Left lung (tissue), 4 donors: ENCODE measurements at regions not wholly inside any gene's neighbourhood (a gene's known extent, or its start where the extent isn't known, plus 50 kb on each side); places are given as distances from the start of the nearest gene placed in this dataset.

ENCODE experiments used
- ATAC-seq: fragments of 200-7000 bp; cut with Tn5 transposase; one replicate; pipeline ENCODE4 v1.9.1; 2020; ENCODE audit warnings: moderate library complexity
- DNase-seq, 4 donors: peaks; one replicate each; pipeline ENCODE4 v3.0.0-alpha.2; 2013 to 2020
- H3K27ac ChIP-seq, 2 donors: fragments of 200-600 bp; sonication (generic) in 1 of 2; one replicate each; pipeline versions ENCODE4 v1.5.0 to v1.8.0; 2020 to 2021
- H3K27me3 ChIP-seq, 2 donors: fragments of 200-600 bp; sonication (generic) in 1 of 2; one replicate each; pipeline versions ENCODE4 v1.5.0 to v1.8.0; 2020 to 2021
- H3K36me3 ChIP-seq, 2 donors: fragments of 200-600 bp; sonication (generic) in 1 of 2; one replicate each; pipeline versions ENCODE4 v1.5.0 to v1.8.0; 2020 to 2021
- H3K4me1 ChIP-seq, 2 donors: fragments of 200-600 bp; one replicate each; pipeline ENCODE4 v1.8.0; 2021
- H3K4me3 ChIP-seq, 2 donors: fragments of 200-600 bp; sonication (generic) in 1 of 2; one replicate each; pipeline versions ENCODE4 v1.5.0 to v1.8.0; 2020 to 2021; ENCODE audit warnings: mild to moderate bottlenecking in 1 of 2
- H3K9me3 ChIP-seq, 2 donors: fragments of 200-600 bp; sonication (generic) in 1 of 2; one replicate each; pipeline versions ENCODE4 v1.5.0 to v1.8.0; 2020 to 2021
- CTCF ChIP-seq, 2 donors: fragments of 200-600 bp; sonication (generic) in 1 of 2; IDR thresholded peaks; one replicate each; pipeline versions ENCODE4 v1.5.0 to v1.8.0; 2021; ENCODE audit warnings: antibody characterized with exemption in 2 of 2
- intact Hi-C, 2 donors: fragments of 100-400 bp; cut with DNase I; formaldehyde crosslinking; loops; one replicate each; pipeline versions ENCODE4 v1.11.2 to v1.14.2; 2022
- donor health status: DM: no; HTN: yes; CAD: no.
- donor health status: DM: no; HTN: no; CAD: no.

- DNase-seq (no peak), ATAC-seq (no peak)
- Histone ChIP-seq H3K9me3 (no peaks in the 10 kb centered on the region), H3K4me3 (no peak overlapping the region), H3K36me3 (no peaks in the 10 kb centered on the region), H3K4me1 (no peaks in the 10 kb centered on the region), H3K27ac (no peak overlapping the region), H3K27me3 (peaks cover 0 to 18% of the 10 kb centered on the region in 2 donors)
- no peak for TF ChIP-seq CTCF (IDR thresholded peaks at IDR 0.05)
- intact Hi-C loops = no loop called here
Measured at GRCh38 chr11:133678191-133678590, 145.9 kb upstream of the OPCML start.

GRCh38 chr11:133677387-133677786 lies 145.1 kb upstream of the OPCML start:
- Histone ChIP-seq H3K36me3 (no peaks in the 10 kb centered on the region), H3K27me3 (peaks cover 0 to 14% of the 10 kb centered on the region in 2 donors), H3K27ac (no peak overlapping the region), H3K4me1 (no peaks in the 10 kb centered on the region), H3K4me3 (no peak overlapping the region), H3K9me3 (no peaks in the 10 kb centered on the region)
- ATAC-seq = no peak
- no peak for TF ChIP-seq CTCF (IDR thresholded peaks at IDR 0.05)
- intact Hi-C loops = no loop called here
- DNase-seq = no peak

- Histone ChIP-seq H3K27ac (no peak overlapping the region), H3K4me1 (no peaks in the 10 kb centered on the region), H3K9me3 (no peaks in the 10 kb centered on the region), H3K27me3 (peaks cover 0 to 5% of the 10 kb centered on the region in 2 donors), H3K4me3 (no peak overlapping the region), H3K36me3 (no peaks in the 10 kb centered on the region)
- intact Hi-C loops = no loop called here
- no peak for TF ChIP-seq CTCF (IDR thresholded peaks at IDR 0.05)
- ATAC-seq (no peak), DNase-seq (no peak)
Measured at GRCh38 chr11:133676265-133676664, 144.0 kb upstream of the OPCML start.

- no peaks in the 10 kb centered on the region for H3K9me3 ChIP-seq
- TF ChIP-seq CTCF (IDR thresholded peaks at IDR 0.05) = no peak
- H3K27ac ChIP-seq = no peak overlapping the region
- no peak overlapping the region for H3K4me3 ChIP-seq
- H3K4me1 ChIP-seq = no peaks in the 10 kb centered on the region
- no peaks in the 10 kb centered on the region for H3K36me3 ChIP-seq
- peaks cover 0 to 8% of the 10 kb centered on the region in 2 donors for H3K27me3 ChIP-seq
- ATAC-seq (no peak), DNase-seq (no peak)
- intact Hi-C loops = no loop called here
Measured at GRCh38 chr11:133669371-133670053, 137.2 kb upstream of the OPCML start.

GRCh38 chr11:133663135-133663985 lies 131.1 kb upstream of the OPCML start:
- H3K27me3 ChIP-seq = no peaks in the 10 kb centered on the region
- no peak overlapping the region for H3K27ac ChIP-seq
- H3K9me3 ChIP-seq = no peaks in the 10 kb centered on the region
- no peak for ATAC-seq
- no peaks in the 10 kb centered on the region for H3K36me3 ChIP-seq
- intact Hi-C loops = no loop called here
- TF ChIP-seq CTCF (IDR thresholded peaks at IDR 0.05) = no peak
- no peaks in the 10 kb centered on the region for H3K4me1 ChIP-seq
- H3K4me3 ChIP-seq = no peak overlapping the region
- no peak for DNase-seq
